ENCODE measurements at regions not wholly inside any gene's neighbourhood (a gene's known extent, or its start where the extent isn't known, plus 50 kb on each side); places are given as distances from the start of the nearest gene placed in this dataset.

DNA sequence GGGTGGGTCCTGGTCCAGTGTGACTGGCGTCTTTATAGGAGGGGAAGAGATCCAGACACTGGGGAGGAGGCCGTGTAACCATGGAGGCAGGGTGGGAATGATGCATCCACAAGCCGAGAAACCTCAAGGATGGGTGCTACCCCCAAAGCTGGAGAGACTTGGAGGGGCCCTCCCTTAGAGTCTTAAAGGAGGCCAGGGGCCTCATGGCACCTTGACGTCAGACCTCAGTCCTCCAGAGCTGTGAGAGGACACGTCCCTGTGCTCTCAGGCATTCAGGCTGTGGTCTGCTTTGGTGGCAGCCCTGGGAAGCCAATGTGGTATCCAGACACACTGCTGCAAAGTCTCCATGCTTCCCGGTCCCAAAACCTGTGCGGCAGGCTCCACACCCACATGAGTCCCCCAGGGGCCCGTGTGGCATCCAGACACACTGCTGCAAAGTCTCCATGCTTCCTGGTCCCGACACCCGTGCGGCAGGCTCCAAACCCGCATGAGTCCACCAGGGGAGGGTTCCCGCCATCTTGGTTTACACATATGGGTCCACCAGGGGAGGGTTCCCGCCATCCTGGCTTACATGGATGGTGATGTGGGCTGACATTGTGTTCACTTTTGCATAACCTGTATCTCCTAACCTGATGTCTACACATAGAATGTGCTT is 278.0 kb downstream of the SMOC2 start:
- TF ChIP-seq, protein P1, sequence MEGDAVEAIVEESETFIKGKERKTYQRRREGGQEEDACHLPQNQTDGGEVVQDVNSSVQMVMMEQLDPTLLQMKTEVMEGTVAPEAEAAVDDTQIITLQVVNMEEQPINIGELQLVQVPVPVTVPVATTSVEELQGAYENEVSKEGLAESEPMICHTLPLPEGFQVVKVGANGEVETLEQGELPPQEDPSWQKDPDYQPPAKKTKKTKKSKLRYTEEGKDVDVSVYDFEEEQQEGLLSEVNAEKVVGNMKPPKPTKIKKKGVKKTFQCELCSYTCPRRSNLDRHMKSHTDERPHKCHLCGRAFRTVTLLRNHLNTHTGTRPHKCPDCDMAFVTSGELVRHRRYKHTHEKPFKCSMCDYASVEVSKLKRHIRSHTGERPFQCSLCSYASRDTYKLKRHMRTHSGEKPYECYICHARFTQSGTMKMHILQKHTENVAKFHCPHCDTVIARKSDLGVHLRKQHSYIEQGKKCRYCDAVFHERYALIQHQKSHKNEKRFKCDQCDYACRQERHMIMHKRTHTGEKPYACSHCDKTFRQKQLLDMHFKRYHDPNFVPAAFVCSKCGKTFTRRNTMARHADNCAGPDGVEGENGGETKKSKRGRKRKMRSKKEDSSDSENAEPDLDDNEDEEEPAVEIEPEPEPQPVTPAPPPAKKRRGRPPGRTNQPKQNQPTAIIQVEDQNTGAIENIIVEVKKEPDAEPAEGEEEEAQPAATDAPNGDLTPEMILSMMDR (IDR thresholded peaks at IDR 0.05): no peak
- TF ChIP-seq POLR2A (IDR thresholded peaks at IDR 0.05): no peak

Measured in tibial nerve (tissue), 3 donors.